Testis (tissue), 2 donors: ENCODE measurements at regions not wholly inside any gene's neighbourhood (a gene's known extent, or its start where the extent isn't known, plus 50 kb on each side); places are given as distances from the start of the nearest gene placed in this dataset.
"Not testable (repeated sequence)": the region's sequence is repeated elsewhere in the genome, so short reads cannot be mapped to it uniquely, and the experiment has no call there.

Experiments used
- DNase-seq: peaks from one replicate; pipeline ENCODE4 v3.0.0-alpha.2; 2019
- H3K27ac ChIP-seq, 2 donors: fragments of 200-600 bp; sonication (generic); one replicate each; pipeline ENCODE4 v1.5.1; 2019
- H3K27me3 ChIP-seq: fragments of 200-600 bp; sonication (generic); one replicate; pipeline ENCODE4 v1.5.1; 2019
- H3K36me3 ChIP-seq: fragments of 200-600 bp; sonication (generic); one replicate; pipeline ENCODE4 v1.5.1; 2017; ENCODE audit warnings: low read depth; ENCODE audit errors: missing control alignments
- H3K4me1 ChIP-seq: fragments of 200-600 bp; sonication (generic); one replicate; pipeline ENCODE4 v1.5.1; 2019
- H3K4me3 ChIP-seq, 2 donors: fragments of 200-600 bp; sonication (generic); one replicate each; pipeline ENCODE4 v1.5.1; 2017 to 2019
- H3K9me3 ChIP-seq: fragments of 200-600 bp; sonication (generic); one replicate; pipeline ENCODE4 v1.5.1; 2017
- CTCF ChIP-seq, 3 experiments: fragments of 450-650 bp in 2 of 3; fragments of 200-600 bp in 1 of 3; sonication (generic) in 1 of 3; IDR thresholded peaks; one replicate each; pipeline ENCODE4 v1.5.1; 2016 to 2019; ENCODE audit warnings: antibody characterized with exemption in 3 of 3, mild to moderate bottlenecking in 2 of 3, moderate library complexity in 1 of 3
- POLR2A ChIP-seq: fragments of 450-650 bp; IDR thresholded peaks from one replicate; pipeline ENCODE4 v1.6.1; 2017; ENCODE audit warnings: antibody characterized with exemption, mild to moderate bottlenecking, moderate library complexity
- WGBS, 2 donors: methylation state at CpG; one replicate each; pipeline ENCODE4 v1.1.5; 2018; 5-methylcytosine and 5-hydroxymethylcytosine counted together
- intact Hi-C: fragments of 100-400 bp; cut with DNase I; formaldehyde crosslinking; loops from one replicate; pipeline ENCODE4 v1.15.1; 2023; ENCODE audit warnings: low total_unique reads

- TF ChIP-seq CTCF (IDR thresholded peaks at IDR 0.05), result no peak
- no peak for TF ChIP-seq POLR2A
- H3K27ac ChIP-seq, result no peak overlapping the region
- 91 to 93% methylated on average over 2 of the region's 2 CpGs for WGBS, 2 donors
- no peak for DNase-seq
- H3K4me1 ChIP-seq, result no peaks in the 10 kb centered on the region
- no peak overlapping the region for H3K4me3 ChIP-seq
- H3K27me3 ChIP-seq, result no peaks in the 10 kb centered on the region
- no peaks in the 10 kb centered on the region for H3K36me3 ChIP-seq
- no peaks in the 10 kb centered on the region for H3K9me3 ChIP-seq
- intact Hi-C loops, result no loop called here
Observed at GRCh38 chr3:22010997-22011396, 260.0 kb upstream of the ZNF385D start.

- Histone ChIP-seq H3K4me3 (no peak overlapping the region), H3K4me1 (no peaks in the 10 kb centered on the region), H3K9me3 (no peaks in the 10 kb centered on the region), H3K36me3 (no peaks in the 10 kb centered on the region), H3K27ac (no peak overlapping the region), H3K27me3 (no peaks in the 10 kb centered on the region)
- DNase-seq, result no peak
- intact Hi-C loops, result no loop called here
- no peak for TF ChIP-seq CTCF (IDR thresholded peaks at IDR 0.05)
- no peak for TF ChIP-seq POLR2A
Observed at GRCh38 chr3:22012471-22012870, 261.5 kb upstream of the ZNF385D start.

- H3K27ac ChIP-seq, result no peak overlapping the region
- intact Hi-C loops, result no loop called here
- H3K9me3 ChIP-seq, result no peaks in the 10 kb centered on the region
- no peaks in the 10 kb centered on the region for H3K36me3 ChIP-seq
- 78 to 91% methylated on average over 1 of the region's 1 CpG for WGBS, 2 donors
- no peak overlapping the region for H3K4me3 ChIP-seq
- no peaks in the 10 kb centered on the region for H3K4me1 ChIP-seq
- TF ChIP-seq CTCF (IDR thresholded peaks at IDR 0.05) (no peak), POLR2A (no peak)
- no peak for DNase-seq
- H3K27me3 ChIP-seq, result no peaks in the 10 kb centered on the region
Observed at GRCh38 chr3:22013641-22014040, 262.6 kb upstream of the ZNF385D start.

- no peak for DNase-seq
- TF ChIP-seq CTCF (IDR thresholded peaks at IDR 0.05) (no peak), POLR2A (no peak)
- H3K4me1 ChIP-seq, result no peaks in the 10 kb centered on the region
- intact Hi-C loops, result no loop called here
- H3K4me3 ChIP-seq, result no peak overlapping the region
- H3K36me3 ChIP-seq, result no peaks in the 10 kb centered on the region
- no peaks in the 10 kb centered on the region for H3K27me3 ChIP-seq
- WGBS, 2 donors, result 72 to 77% methylated on average over 4 of the region's 4 CpGs
- no peak overlapping the region for H3K27ac ChIP-seq
- H3K9me3 ChIP-seq, result no peaks in the 10 kb centered on the region
Observed at GRCh38 chr3:22016197-22016596, 265.2 kb upstream of the ZNF385D start.

GRCh38 chr3:22024638-22025037 lies 273.6 kb upstream of the ZNF385D start:
- WGBS, 2 donors, result 89 to 93% methylated on average over 5 of the region's 5 CpGs
- H3K4me1 ChIP-seq, H3K27ac ChIP-seq, intact Hi-C loops, H3K4me3 ChIP-seq, H3K36me3 ChIP-seq, H3K27me3 ChIP-seq, DNase-seq, H3K9me3 ChIP-seq: not testable (repeated sequence)
